ENCODE measurements at regions not wholly inside any gene's neighbourhood (a gene's known extent, or its start where the extent isn't known, plus 50 kb on each side); places are given as distances from the start of the nearest gene placed in this dataset.

DNA sequence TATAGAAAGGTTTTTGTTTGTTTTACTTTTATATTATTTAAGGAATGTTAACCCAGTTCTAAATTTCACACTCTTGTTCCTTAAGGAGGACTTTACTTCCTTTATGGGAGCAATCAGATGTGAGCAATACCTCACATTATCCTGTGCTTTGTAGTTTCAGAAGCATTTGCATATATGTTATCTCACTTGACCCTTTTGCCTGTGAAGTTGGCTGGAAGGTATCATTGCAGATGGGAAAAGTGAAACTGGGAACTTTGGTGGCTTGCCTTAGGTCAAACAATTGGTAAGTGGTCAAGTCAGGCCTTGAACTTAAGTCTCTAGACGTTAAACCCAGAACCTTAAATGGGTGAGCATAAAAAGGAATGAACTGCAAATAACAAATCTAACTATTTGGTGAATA, 90.6 kb downstream of the AREG start:
- no peaks in the 10 kb centered on the region for H3K27me3 ChIP-seq
- TF ChIP-seq, protein P1, sequence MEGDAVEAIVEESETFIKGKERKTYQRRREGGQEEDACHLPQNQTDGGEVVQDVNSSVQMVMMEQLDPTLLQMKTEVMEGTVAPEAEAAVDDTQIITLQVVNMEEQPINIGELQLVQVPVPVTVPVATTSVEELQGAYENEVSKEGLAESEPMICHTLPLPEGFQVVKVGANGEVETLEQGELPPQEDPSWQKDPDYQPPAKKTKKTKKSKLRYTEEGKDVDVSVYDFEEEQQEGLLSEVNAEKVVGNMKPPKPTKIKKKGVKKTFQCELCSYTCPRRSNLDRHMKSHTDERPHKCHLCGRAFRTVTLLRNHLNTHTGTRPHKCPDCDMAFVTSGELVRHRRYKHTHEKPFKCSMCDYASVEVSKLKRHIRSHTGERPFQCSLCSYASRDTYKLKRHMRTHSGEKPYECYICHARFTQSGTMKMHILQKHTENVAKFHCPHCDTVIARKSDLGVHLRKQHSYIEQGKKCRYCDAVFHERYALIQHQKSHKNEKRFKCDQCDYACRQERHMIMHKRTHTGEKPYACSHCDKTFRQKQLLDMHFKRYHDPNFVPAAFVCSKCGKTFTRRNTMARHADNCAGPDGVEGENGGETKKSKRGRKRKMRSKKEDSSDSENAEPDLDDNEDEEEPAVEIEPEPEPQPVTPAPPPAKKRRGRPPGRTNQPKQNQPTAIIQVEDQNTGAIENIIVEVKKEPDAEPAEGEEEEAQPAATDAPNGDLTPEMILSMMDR (IDR thresholded peaks at IDR 0.05; ENCODE audit: low read depth, low read length): no peak
- no peaks in the 10 kb centered on the region for H3K9me3 ChIP-seq
- H3K4me1 ChIP-seq: no peaks in the 10 kb centered on the region
- no peak for DNase-seq
- no peaks in the 10 kb centered on the region for H3K36me3 ChIP-seq
- H3K4me3 ChIP-seq (ENCODE audit: low read depth, low read length): no peak overlapping the region

DNA sequence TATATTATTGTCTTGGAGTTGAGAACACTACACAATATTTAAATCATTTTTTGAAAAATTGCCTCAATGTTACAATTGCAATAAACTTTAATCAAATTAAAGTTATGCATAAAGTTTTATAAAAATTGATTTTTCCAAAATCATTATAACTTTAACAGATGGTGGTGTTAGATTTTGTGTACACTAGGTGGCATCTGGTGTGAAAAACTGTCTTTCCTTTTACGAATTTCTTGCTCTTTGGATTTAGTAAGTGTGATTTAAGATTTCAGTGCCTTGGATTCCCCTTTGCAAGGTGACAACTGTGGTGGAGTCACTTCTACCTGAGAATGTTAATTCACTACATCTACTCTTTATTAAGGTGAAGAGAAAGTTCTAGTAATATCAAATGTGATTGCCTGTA, 91.6 kb downstream of the AREG start:
- Histone ChIP-seq H3K9me3 (no peaks in the 10 kb centered on the region), H3K36me3 (no peaks in the 10 kb centered on the region), H3K4me3 (ENCODE audit: low read depth, low read length) (no peak overlapping the region), H3K27me3 (no peaks in the 10 kb centered on the region), H3K4me1 (no peaks in the 10 kb centered on the region)
- TF ChIP-seq, protein P1 (IDR thresholded peaks at IDR 0.05; ENCODE audit: low read depth, low read length): no peak
- no peak for DNase-seq

DNA sequence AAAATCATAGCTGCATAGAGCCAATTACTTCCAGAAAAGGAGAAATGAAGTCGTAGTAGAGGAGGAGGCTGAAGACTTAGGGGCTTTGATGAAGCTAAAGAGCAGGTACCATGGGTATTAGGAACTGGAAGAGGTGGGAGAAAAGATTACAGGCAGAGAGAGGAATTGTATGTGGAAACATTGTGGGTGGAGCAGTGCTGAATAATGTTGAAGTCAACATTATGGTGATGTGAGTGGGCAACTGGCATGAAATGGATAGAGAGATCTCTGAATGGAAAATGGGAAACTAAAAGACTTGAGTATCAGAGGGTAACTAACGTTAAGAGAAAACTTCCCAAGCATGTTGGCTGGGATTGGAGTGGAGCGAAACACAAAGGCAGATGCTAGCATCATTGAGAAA, 92.5 kb downstream of the AREG start:
- TF ChIP-seq, protein P1 (IDR thresholded peaks at IDR 0.05; ENCODE audit: low read depth, low read length): no peak
- Histone ChIP-seq H3K4me3 (ENCODE audit: low read depth, low read length) (no peak overlapping the region), H3K4me1 (no peaks in the 10 kb centered on the region), H3K27me3 (no peaks in the 10 kb centered on the region), H3K36me3 (no peaks in the 10 kb centered on the region), H3K9me3 (no peaks in the 10 kb centered on the region)
- DNase-seq: no peak

DNA sequence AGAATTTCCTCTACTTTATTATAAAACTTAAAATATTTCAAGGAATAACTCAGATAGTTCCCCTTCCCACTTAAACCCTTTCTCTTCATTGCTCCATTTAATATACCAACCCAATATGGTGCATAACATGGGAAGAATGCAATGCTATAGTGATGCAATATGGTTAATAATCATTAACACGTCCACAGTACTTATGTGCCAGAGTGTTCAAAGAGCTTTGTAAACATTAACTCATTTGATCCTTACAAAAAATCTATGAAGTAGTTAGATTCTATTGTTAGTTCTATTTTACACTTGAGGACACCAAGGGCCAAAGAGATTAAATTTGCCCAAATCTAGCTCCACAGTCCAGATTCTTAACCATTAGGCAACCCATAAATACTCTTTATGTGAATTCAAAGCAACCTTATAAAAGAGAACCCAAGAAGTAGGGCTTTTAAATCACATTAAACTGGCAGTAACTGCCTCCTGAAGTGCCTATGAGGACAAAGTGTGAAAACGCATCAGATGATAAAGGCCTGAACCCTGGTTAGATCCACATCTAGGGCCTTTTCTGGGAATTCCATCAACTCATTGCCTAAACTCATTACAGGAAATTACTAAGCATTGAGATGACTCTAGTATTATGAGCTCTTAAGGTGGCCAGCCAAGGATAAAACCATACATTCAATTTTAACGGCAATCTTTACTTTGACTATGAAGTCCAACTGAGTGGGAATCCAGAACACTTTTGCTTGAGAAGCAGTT, 94.3 kb downstream of the AREG start:
- DNase-seq: no peak
- TF ChIP-seq, protein P1 (IDR thresholded peaks at IDR 0.05; ENCODE audit: low read depth, low read length): no peak
- H3K27me3 ChIP-seq: no peaks in the 10 kb centered on the region
- H3K4me1 ChIP-seq: no peaks in the 10 kb centered on the region
- H3K36me3 ChIP-seq: no peaks in the 10 kb centered on the region
- no peak overlapping the region for H3K4me3 ChIP-seq (ENCODE audit: low read depth, low read length)
- H3K9me3 ChIP-seq: no peaks in the 10 kb centered on the region

DNA sequence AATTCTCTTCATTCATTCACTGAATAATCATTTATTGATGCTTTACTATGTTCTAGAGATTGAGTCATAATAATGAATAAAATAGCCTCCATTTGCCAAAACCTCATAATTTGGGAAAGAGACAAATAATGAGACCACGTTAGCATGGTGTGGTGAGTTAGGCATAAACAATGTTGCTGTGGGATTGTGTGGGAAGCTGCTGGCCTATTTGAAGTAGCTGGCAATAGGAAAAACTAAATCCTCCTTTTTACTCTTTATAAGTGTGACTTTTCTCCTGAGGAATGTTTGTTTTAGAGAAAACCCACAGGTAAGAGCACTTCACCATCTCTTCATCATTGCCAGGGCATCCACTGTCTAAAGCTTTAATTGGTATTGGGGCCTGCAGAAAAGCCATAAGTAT, 95.3 kb downstream of the AREG start:
- no peaks in the 10 kb centered on the region for H3K36me3 ChIP-seq
- H3K4me1 ChIP-seq: no peaks in the 10 kb centered on the region
- no peak for DNase-seq
- no peak overlapping the region for H3K4me3 ChIP-seq (ENCODE audit: low read depth, low read length)
- no peaks in the 10 kb centered on the region for H3K27me3 ChIP-seq
- H3K9me3 ChIP-seq: no peaks in the 10 kb centered on the region
- TF ChIP-seq, protein P1 (IDR thresholded peaks at IDR 0.05; ENCODE audit: low read depth, low read length): no peak

DNA sequence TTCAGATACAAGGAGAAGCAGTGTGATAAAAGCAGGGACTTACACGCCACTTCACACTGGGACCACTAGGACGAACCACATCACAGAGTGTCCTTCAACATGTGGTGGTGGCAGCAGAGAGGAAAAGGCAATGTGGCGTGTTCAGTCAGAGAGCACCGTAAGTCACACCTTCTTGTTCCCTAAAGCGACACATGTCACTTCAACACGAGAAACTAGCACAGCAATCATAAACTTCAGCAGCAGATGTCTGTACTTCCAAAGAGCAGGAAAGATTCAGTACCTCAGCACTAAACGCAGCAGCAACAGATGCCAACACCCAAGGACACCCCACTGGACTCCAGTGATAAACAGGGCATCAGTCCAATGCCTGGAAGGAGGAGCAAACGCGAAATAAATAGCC, 96.7 kb downstream of the AREG start:
- H3K9me3 ChIP-seq: no peaks in the 10 kb centered on the region
- no peaks in the 10 kb centered on the region for H3K4me1 ChIP-seq
- TF ChIP-seq, protein P1 (IDR thresholded peaks at IDR 0.05; ENCODE audit: low read depth, low read length): no peak
- H3K27me3 ChIP-seq: no peaks in the 10 kb centered on the region
- no peak for DNase-seq
- no peaks in the 10 kb centered on the region for H3K36me3 ChIP-seq
- no peak overlapping the region for H3K4me3 ChIP-seq (ENCODE audit: low read depth, low read length)
